Neural progenitor cell (in vitro differentiated cells): ENCODE measurements at regions not wholly inside any gene's neighbourhood (a gene's known extent, or its start where the extent isn't known, plus 50 kb on each side); places are given as distances from the start of the nearest gene placed in this dataset.

Source experiments
- DNase-seq: peaks from one replicate; pipeline ENCODE4 v3.0.0-alpha.2; 2016; ENCODE audit warnings: low spot score
- H2AFZ ChIP-seq: fragments of 200-600 bp; sonication (generic); replicated peaks from 2 replicates; pipeline ENCODE4 v1.6.1; 2016; ENCODE audit warnings: antibody characterized with exemption
- H3F3A ChIP-seq: fragments of 200-600 bp; sonication (generic); 2 replicates; pipeline ENCODE4 v1.6.1; 2016; ENCODE audit warnings: antibody characterized with exemption, low read depth
- H3K27ac ChIP-seq: fragments of 200-600 bp; sonication (generic); 2 replicates; pipeline ENCODE4 v1.5.1; 2016; ENCODE audit warnings: mild to moderate bottlenecking
- H3K27me3 ChIP-seq: fragments of 200-600 bp; sonication (generic); 2 replicates; pipeline ENCODE4 v1.6.1; 2016; ENCODE audit warnings: mild to moderate bottlenecking, moderate library complexity
- H3K36me3 ChIP-seq: fragments of 200-600 bp; sonication (generic); 2 replicates; pipeline ENCODE4 v1.5.1; 2016
- H3K4me1 ChIP-seq: fragments of 200-600 bp; sonication (generic); 2 replicates; pipeline ENCODE4 v1.6.1; 2016; ENCODE audit warnings: mixed run types
- H3K4me2 ChIP-seq: fragments of 200-600 bp; sonication (generic); 2 replicates; pipeline ENCODE4 v1.6.1; 2016
- H3K4me3 ChIP-seq: fragments of 200-600 bp; sonication (generic); 2 replicates; pipeline ENCODE4 v1.5.1; 2016
- H3K79me2 ChIP-seq: fragments of 200-600 bp; sonication (generic); 2 replicates; pipeline ENCODE4 v1.6.1; 2016; ENCODE audit warnings: low read depth
- H3K9ac ChIP-seq: fragments of 200-600 bp; sonication (generic); 2 replicates; pipeline ENCODE4 v1.6.1; 2016
- H3K9me3 ChIP-seq: fragments of 200-600 bp; sonication (generic); 2 replicates; pipeline ENCODE4 v1.5.1; 2016; ENCODE audit warnings: low read depth
- H4K20me1 ChIP-seq: fragments of 200-600 bp; sonication (generic); 2 replicates; pipeline ENCODE4 v1.6.1; 2016; ENCODE audit warnings: low read depth
- H3K27ac Mint-ChIP-seq: 3 replicates; pipeline ENCODE4 v1.8.0; 2021; ENCODE audit warnings: mixed read lengths
- H3K27me3 Mint-ChIP-seq: 2 replicates; pipeline ENCODE4 v1.8.0; 2022; ENCODE audit warnings: low read depth, mild to moderate bottlenecking, inconsistent platforms, moderate library complexity, mixed read lengths; ENCODE audit not compliant: insufficient read depth
- H3K36me3 Mint-ChIP-seq: 3 replicates; pipeline ENCODE4 v1.8.0; 2021; ENCODE audit warnings: mixed read lengths
- H3K4me1 Mint-ChIP-seq: 3 replicates; pipeline ENCODE4 v1.8.0; 2021; ENCODE audit warnings: mixed read lengths
- H3K4me3 Mint-ChIP-seq: 3 replicates; pipeline ENCODE4 v1.8.0; 2021; ENCODE audit warnings: mild to moderate bottlenecking, moderate library complexity, mixed read lengths
- H3K9me3 Mint-ChIP-seq: 3 replicates; pipeline ENCODE4 v1.8.0; 2020; ENCODE audit warnings: mixed read lengths
- CTCF ChIP-seq: fragments of 200-600 bp; sonication (generic); IDR thresholded peaks from 2 replicates; pipeline ENCODE4 v1.5.1; 2017; ENCODE audit warnings: antibody characterized with exemption, mild to moderate bottlenecking
- EZH2 ChIP-seq: fragments of 200-600 bp; sonication (generic); IDR thresholded peaks from 2 replicates; pipeline ENCODE4 v1.6.1; 2017; ENCODE audit warnings: antibody characterized with exemption, mild to moderate bottlenecking, moderate library complexity
- EZH2phosphoT487 ChIP-seq: fragments of 200-600 bp; sonication (generic); IDR thresholded peaks from 2 replicates; pipeline ENCODE4 v1.6.1; 2017; ENCODE audit warnings: antibody characterized with exemption

GRCh38 chr2:19811186-19811585, 90.6 kb downstream of the TTC32 start:
- Mint-ChIP-seq H3K4me1 (no peaks in the 10 kb centered on the region), H3K27me3 (peaks cover 3% of the 10 kb centered on the region), H3K9me3 (no peaks in the 10 kb centered on the region), H3K4me3 (no peak overlapping the region), H3K36me3 (no peaks in the 10 kb centered on the region), H3K27ac (no peak overlapping the region)
- Histone ChIP-seq H3K4me2 (no peak overlapping the region), H3K9me3 (no peaks in the 10 kb centered on the region), H3K9ac (no peak overlapping the region), H4K20me1 (no peaks in the 10 kb centered on the region), H3F3A (no peaks in the 10 kb centered on the region), H3K79me2 (no peaks in the 10 kb centered on the region), H3K27me3 (no peaks in the 10 kb centered on the region), H3K4me3 (no peak overlapping the region), H3K36me3 (no peaks in the 10 kb centered on the region), H3K27ac (no peak overlapping the region), H3K4me1 (no peaks in the 10 kb centered on the region), H2AFZ (no peak overlapping the region)
- DNase-seq: no peak
- TF ChIP-seq EZH2 (no peak), EZH2phosphoT487 (no peak), CTCF (no peak)

GRCh38 chr2:19810637-19811036, 91.1 kb downstream of the TTC32 start:
- no peak overlapping the region for H2AFZ ChIP-seq
- no peaks in the 10 kb centered on the region for H3K79me2 ChIP-seq
- Mint-ChIP-seq H3K27me3 (peaks cover 3% of the 10 kb centered on the region), H3K27ac (no peak overlapping the region), H3K4me3 (no peak overlapping the region), H3K36me3 (no peaks in the 10 kb centered on the region), H3K4me1 (no peaks in the 10 kb centered on the region), H3K9me3 (no peaks in the 10 kb centered on the region)
- H4K20me1 ChIP-seq: no peaks in the 10 kb centered on the region
- H3K36me3 ChIP-seq: no peaks in the 10 kb centered on the region
- no peaks in the 10 kb centered on the region for H3K9me3 ChIP-seq
- no peak overlapping the region for H3K9ac ChIP-seq
- TF ChIP-seq CTCF: no peak
- no peak for TF ChIP-seq EZH2
- TF ChIP-seq EZH2phosphoT487: no peak
- DNase-seq: no peak
- H3K4me3 ChIP-seq: no peak overlapping the region
- no peak overlapping the region for H3K4me2 ChIP-seq
- no peaks in the 10 kb centered on the region for H3F3A ChIP-seq
- H3K27ac ChIP-seq: no peak overlapping the region
- H3K4me1 ChIP-seq: no peaks in the 10 kb centered on the region
- no peaks in the 10 kb centered on the region for H3K27me3 ChIP-seq

GRCh38 chr2:19810148-19810547, 91.6 kb downstream of the TTC32 start:
- Mint-ChIP-seq H3K4me1 (no peaks in the 10 kb centered on the region), H3K36me3 (no peaks in the 10 kb centered on the region), H3K9me3 (no peaks in the 10 kb centered on the region), H3K4me3 (no peak overlapping the region), H3K27me3 (peaks cover 3% of the 10 kb centered on the region), H3K27ac (no peak overlapping the region)
- Histone ChIP-seq H3K27me3 (no peaks in the 10 kb centered on the region), H3K79me2 (no peaks in the 10 kb centered on the region), H3K9ac (no peak overlapping the region), H3K4me1 (no peaks in the 10 kb centered on the region), H4K20me1 (no peaks in the 10 kb centered on the region), H3K36me3 (no peaks in the 10 kb centered on the region), H3K4me3 (no peak overlapping the region), H2AFZ (no peak overlapping the region), H3F3A (no peaks in the 10 kb centered on the region), H3K27ac (no peak overlapping the region), H3K9me3 (no peaks in the 10 kb centered on the region), H3K4me2 (no peak overlapping the region)
- TF ChIP-seq CTCF (no peak), EZH2phosphoT487 (no peak), EZH2 (no peak)
- no peak for DNase-seq

GRCh38 chr2:19809206-19809605, 92.6 kb downstream of the TTC32 start:
- Histone ChIP-seq H2AFZ (no peak overlapping the region), H3K27ac (no peak overlapping the region), H3K79me2 (no peaks in the 10 kb centered on the region), H3K36me3 (no peaks in the 10 kb centered on the region), H3K9ac (no peak overlapping the region), H3K4me3 (no peak overlapping the region), H3K27me3 (no peaks in the 10 kb centered on the region), H3K9me3 (no peaks in the 10 kb centered on the region), H3F3A (no peaks in the 10 kb centered on the region), H3K4me1 (no peaks in the 10 kb centered on the region), H4K20me1 (no peaks in the 10 kb centered on the region), H3K4me2 (no peak overlapping the region)
- no peak overlapping the region for H3K27ac Mint-ChIP-seq
- H3K4me3 Mint-ChIP-seq: no peak overlapping the region
- no peak for TF ChIP-seq CTCF
- no peak for TF ChIP-seq EZH2
- H3K36me3 Mint-ChIP-seq: no peaks in the 10 kb centered on the region
- H3K9me3 Mint-ChIP-seq: no peaks in the 10 kb centered on the region
- no peaks in the 10 kb centered on the region for H3K4me1 Mint-ChIP-seq
- DNase-seq: no peak
- H3K27me3 Mint-ChIP-seq: peaks cover 3% of the 10 kb centered on the region
